MM.1S (cell line): ENCODE measurements at regions not wholly inside any gene's neighbourhood (a gene's known extent, or its start where the extent isn't known, plus 50 kb on each side); places are given as distances from the start of the nearest gene placed in this dataset.

Experiments used
- CTCF ChIP-seq: fragments of 300-600 bp; sonication (generic); IDR thresholded peaks from 2 replicates; pipeline ENCODE4 v1.5.1; 2016; ENCODE audit warnings: antibody characterized with exemption, low read length, mixed read lengths
- EZH2 ChIP-seq: fragments of 300-600 bp; sonication (generic); optimal IDR thresholded peaks from 2 replicates; pipeline ENCODE3; 2017; ENCODE audit warnings: low read depth, mild to moderate bottlenecking, antibody characterized with exemption, low read length, mixed read lengths
- EZH2phosphoT487 ChIP-seq: fragments of 300-600 bp; sonication (generic); IDR thresholded peaks from 2 replicates; pipeline ENCODE4 v1.6.1; 2018; ENCODE audit warnings: antibody characterized with exemption, low read length

GRCh38 chr14:56959121-56959520 lies 148.8 kb upstream of the OTX2 start:
- no peak for TF ChIP-seq CTCF
- no peak for TF ChIP-seq EZH2
- no peak for TF ChIP-seq EZH2phosphoT487
